Progenitor cell of endocrine pancreas (in vitro differentiated cells): ENCODE measurements at regions not wholly inside any gene's neighbourhood (a gene's known extent, or its start where the extent isn't known, plus 50 kb on each side); places are given as distances from the start of the nearest gene placed in this dataset.

ENCODE experiments used
- DNase-seq: peaks from one replicate; pipeline ENCODE4 v3.0.0; 2021; ENCODE audit warnings: low spot score; ENCODE audit not compliant: unreplicated experiment
- H3K27ac Mint-ChIP-seq: 2 replicates; pipeline ENCODE4 v1.8.0; 2021; ENCODE audit warnings: mild to moderate bottlenecking, moderate library complexity, mixed read lengths
- H3K27me3 Mint-ChIP-seq: 2 replicates; pipeline ENCODE4 v1.8.0; 2021; ENCODE audit warnings: mixed read lengths
- H3K36me3 Mint-ChIP-seq: 2 replicates; pipeline ENCODE4 v1.8.0; 2022; ENCODE audit warnings: mixed read lengths; ENCODE audit not compliant: insufficient read depth
- H3K4me1 Mint-ChIP-seq: 2 replicates; pipeline ENCODE4 v1.8.0; 2021; ENCODE audit warnings: low read depth, mixed read lengths
- H3K4me3 Mint-ChIP-seq: 2 replicates; pipeline ENCODE4 v1.8.0; 2021; ENCODE audit warnings: low read depth, mild to moderate bottlenecking, moderate library complexity, mixed read lengths
- H3K9me3 Mint-ChIP-seq: 2 replicates; pipeline ENCODE4 v1.8.0; 2021; ENCODE audit warnings: low read depth, mixed read lengths
- CTCF ChIP-seq: fragments of 200-600 bp; sonication (generic); IDR thresholded peaks from one replicate; pipeline ENCODE4 v1.5.0; 2021; ENCODE audit warnings: antibody characterized with exemption, mild to moderate bottlenecking; ENCODE audit not compliant: unreplicated experiment

- no peak for DNase-seq
- peaks cover 11% of the 10 kb centered on the region for H3K4me1 Mint-ChIP-seq
- no peaks in the 10 kb centered on the region for H3K36me3 Mint-ChIP-seq
- H3K9me3 Mint-ChIP-seq, result peaks cover 2% of the 10 kb centered on the region
- H3K27ac Mint-ChIP-seq, result no peak overlapping the region
- TF ChIP-seq CTCF, result no peak
- H3K4me3 Mint-ChIP-seq, result no peak overlapping the region
- no peaks in the 10 kb centered on the region for H3K27me3 Mint-ChIP-seq
These were observed 379.7 kb upstream of the FAT1 start for GRCh38 chr4:187103351-187103750.

- H3K27ac Mint-ChIP-seq, result no peak overlapping the region
- no peaks in the 10 kb centered on the region for H3K27me3 Mint-ChIP-seq
- H3K4me3 Mint-ChIP-seq, result no peak overlapping the region
- no peaks in the 10 kb centered on the region for H3K4me1 Mint-ChIP-seq
- TF ChIP-seq CTCF, result no peak
- DNase-seq, result no peak
- H3K9me3 Mint-ChIP-seq, result no peaks in the 10 kb centered on the region
- no peaks in the 10 kb centered on the region for H3K36me3 Mint-ChIP-seq
These were observed 385.2 kb upstream of the FAT1 start for GRCh38 chr4:187108845-187109244.

- no peaks in the 10 kb centered on the region for H3K4me1 Mint-ChIP-seq
- no peak overlapping the region for H3K27ac Mint-ChIP-seq
- DNase-seq, result no peak
- H3K36me3 Mint-ChIP-seq, result no peaks in the 10 kb centered on the region
- no peak for TF ChIP-seq CTCF
- H3K27me3 Mint-ChIP-seq, result no peaks in the 10 kb centered on the region
- no peak overlapping the region for H3K4me3 Mint-ChIP-seq
- H3K9me3 Mint-ChIP-seq, result no peaks in the 10 kb centered on the region
These were observed 386.0 kb upstream of the FAT1 start for GRCh38 chr4:187109636-187110035.

- H3K9me3 Mint-ChIP-seq, result no peaks in the 10 kb centered on the region
- no peaks in the 10 kb centered on the region for H3K36me3 Mint-ChIP-seq
- DNase-seq, result no peak
- H3K27me3 Mint-ChIP-seq, result no peaks in the 10 kb centered on the region
- H3K4me1 Mint-ChIP-seq, result no peaks in the 10 kb centered on the region
- no peak overlapping the region for H3K4me3 Mint-ChIP-seq
- no peak overlapping the region for H3K27ac Mint-ChIP-seq
- TF ChIP-seq CTCF, result no peak
These were observed 394.5 kb upstream of the FAT1 start for GRCh38 chr4:187118166-187118565.

DNA sequence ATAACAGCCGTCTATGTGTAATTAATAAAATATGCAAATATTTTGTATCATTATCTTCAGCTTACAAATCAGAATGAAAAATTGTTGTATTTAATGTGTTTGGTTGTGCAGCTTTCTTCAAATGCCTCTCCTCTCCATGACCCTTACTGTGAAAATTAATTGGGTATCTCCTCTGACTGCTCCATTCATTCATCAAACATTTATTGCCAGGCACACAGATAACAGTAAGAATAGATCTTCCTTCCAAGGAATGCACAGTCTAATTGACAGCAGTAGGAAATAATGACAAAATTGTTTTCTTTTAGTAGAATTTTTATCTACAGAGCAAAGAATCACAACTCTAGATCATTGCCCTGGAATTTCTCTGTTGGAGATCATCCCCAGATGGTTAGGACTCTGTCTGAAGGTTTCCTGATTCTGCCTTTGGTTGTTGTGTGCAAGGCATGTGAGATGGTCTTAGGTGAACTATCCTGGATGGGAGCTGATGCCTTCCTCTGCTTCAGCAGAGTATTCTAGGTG, 395.0 kb upstream of the FAT1 start:
- Mint-ChIP-seq H3K4me1 (no peaks in the 10 kb centered on the region), H3K27me3 (no peaks in the 10 kb centered on the region), H3K4me3 (no peak overlapping the region), H3K27ac (no peak overlapping the region), H3K9me3 (no peaks in the 10 kb centered on the region), H3K36me3 (no peaks in the 10 kb centered on the region)
- TF ChIP-seq CTCF, result no peak
- no peak for DNase-seq
